GM12873 (cell line): ENCODE measurements at regions not wholly inside any gene's neighbourhood (a gene's known extent, or its start where the extent isn't known, plus 50 kb on each side); places are given as distances from the start of the nearest gene placed in this dataset.

Experiments
- TF ChIP-seq, protein P1 (sequence below): IDR thresholded peaks from 2 replicates; pipeline ENCODE4 v1.5.1; 2012; ENCODE audit warnings: low read depth, mild to moderate bottlenecking, moderate library complexity, low read length, control low read depth; ENCODE audit not compliant: insufficient read depth; ENCODE audit errors: missing control alignments

GRCh38 chr2:105609746-105610402, 134.8 kb upstream of the NCK2 start:
- TF ChIP-seq, protein P1, sequence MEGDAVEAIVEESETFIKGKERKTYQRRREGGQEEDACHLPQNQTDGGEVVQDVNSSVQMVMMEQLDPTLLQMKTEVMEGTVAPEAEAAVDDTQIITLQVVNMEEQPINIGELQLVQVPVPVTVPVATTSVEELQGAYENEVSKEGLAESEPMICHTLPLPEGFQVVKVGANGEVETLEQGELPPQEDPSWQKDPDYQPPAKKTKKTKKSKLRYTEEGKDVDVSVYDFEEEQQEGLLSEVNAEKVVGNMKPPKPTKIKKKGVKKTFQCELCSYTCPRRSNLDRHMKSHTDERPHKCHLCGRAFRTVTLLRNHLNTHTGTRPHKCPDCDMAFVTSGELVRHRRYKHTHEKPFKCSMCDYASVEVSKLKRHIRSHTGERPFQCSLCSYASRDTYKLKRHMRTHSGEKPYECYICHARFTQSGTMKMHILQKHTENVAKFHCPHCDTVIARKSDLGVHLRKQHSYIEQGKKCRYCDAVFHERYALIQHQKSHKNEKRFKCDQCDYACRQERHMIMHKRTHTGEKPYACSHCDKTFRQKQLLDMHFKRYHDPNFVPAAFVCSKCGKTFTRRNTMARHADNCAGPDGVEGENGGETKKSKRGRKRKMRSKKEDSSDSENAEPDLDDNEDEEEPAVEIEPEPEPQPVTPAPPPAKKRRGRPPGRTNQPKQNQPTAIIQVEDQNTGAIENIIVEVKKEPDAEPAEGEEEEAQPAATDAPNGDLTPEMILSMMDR = no peak

- TF ChIP-seq, protein P1 = no peak
Observed at GRCh38 chr2:105607920-105608504, 136.7 kb upstream of the NCK2 start.

GRCh38 chr2:105606081-105606480, 138.6 kb upstream of the NCK2 start:
- TF ChIP-seq, protein P1 = no peak

GRCh38 chr2:105604938-105605337, 139.8 kb upstream of the NCK2 start:
- TF ChIP-seq, protein P1 = no peak

DNA sequence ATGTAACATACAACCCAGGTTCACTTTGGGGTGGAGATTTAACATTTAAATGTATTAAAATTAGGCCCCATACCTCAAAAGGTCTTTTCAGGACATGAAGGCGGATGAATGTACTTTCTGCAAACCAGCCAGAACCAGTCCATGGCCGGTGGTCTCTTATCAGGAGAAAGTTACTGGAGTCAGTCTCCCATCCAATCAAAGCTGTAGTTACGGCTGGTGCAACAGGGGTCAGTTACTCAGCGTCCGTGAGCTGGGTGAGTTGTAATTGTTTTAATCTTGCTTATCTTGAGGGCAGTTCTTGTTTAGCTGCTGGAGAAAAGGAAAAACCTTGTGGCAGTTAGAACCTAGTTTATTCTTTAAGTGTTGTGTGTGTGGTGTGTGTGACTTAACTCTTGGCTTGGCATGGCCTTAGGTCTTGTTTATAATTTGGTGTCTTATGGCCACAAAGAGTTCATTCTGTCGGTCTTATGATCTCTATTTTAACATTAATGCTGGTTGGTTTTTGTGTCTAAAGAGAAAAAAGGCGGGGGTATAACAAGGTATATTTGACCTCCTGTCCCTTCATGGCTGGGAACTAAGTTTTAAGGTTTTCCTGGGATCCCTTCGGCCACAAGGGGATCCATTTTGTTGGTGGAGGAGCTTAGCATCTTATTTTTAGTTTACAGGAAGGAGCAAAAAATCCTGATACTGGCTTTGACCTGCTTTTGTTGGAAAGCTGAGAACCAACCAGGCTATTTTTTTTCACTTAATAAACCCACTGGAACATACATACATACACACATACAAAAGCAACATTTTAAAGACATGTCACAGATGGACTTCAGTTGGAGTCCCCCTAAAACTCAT, 143.5 kb upstream of the NCK2 start:
- TF ChIP-seq, protein P1 = no peak

DNA sequence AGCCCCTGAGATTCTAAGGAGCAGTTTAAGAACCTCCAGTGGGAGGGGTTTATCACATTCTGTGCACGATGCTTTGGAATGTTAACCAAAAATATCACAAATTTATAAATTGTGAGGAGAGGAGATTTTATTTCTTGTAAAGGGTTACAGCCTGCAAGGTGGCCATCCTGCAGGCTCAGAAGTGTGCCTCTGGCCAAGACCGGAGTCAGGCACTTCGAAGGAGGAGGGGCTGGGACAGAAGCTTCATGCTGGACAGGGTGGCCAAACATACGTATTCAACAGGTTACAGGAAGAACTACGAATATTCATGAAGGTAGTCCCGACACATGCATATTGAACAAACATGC, 144.1 kb upstream of the NCK2 start:
- TF ChIP-seq, protein P1 = no peak

GRCh38 chr2:105600037-105600442, 144.7 kb upstream of the NCK2 start:
- TF ChIP-seq, protein P1 = no peak
